HG03521 (cell line): ENCODE measurements at regions not wholly inside any gene's neighbourhood (a gene's known extent, or its start where the extent isn't known, plus 50 kb on each side); places are given as distances from the start of the nearest gene placed in this dataset.

Experiments used
- ATAC-seq: cut with Tn5 transposase; IDR thresholded peaks from one replicate; pipeline ENCODE4 v1.9.1; 2021; ENCODE audit warnings: mild to moderate bottlenecking, moderate library complexity; ENCODE audit not compliant: unreplicated experiment

- no peak for ATAC-seq
Measured at GRCh38 chr15:47177177-47177576, 540.1 kb upstream of the SEMA6D start.

GRCh38 chr15:47179988-47180387, 537.3 kb upstream of the SEMA6D start:
- no peak for ATAC-seq

- no peak for ATAC-seq
Measured at GRCh38 chr15:47182818-47183217, 534.5 kb upstream of the SEMA6D start.

- no peak for ATAC-seq
Measured at GRCh38 chr15:47184003-47184907, 533.0 kb upstream of the SEMA6D start.

GRCh38 chr15:47184908-47185801, 532.1 kb upstream of the SEMA6D start:
- no peak for ATAC-seq

GRCh38 chr15:47186075-47186474, 531.2 kb upstream of the SEMA6D start:
- ATAC-seq, result no peak

GRCh38 chr15:47188758-47189507, 528.4 kb upstream of the SEMA6D start:
- ATAC-seq, result no peak

GRCh38 chr15:47194718-47195117, 522.6 kb upstream of the SEMA6D start:
- no peak for ATAC-seq

GRCh38 chr15:47196048-47196447, 521.3 kb upstream of the SEMA6D start:
- ATAC-seq, result peak; percentile 93

- no peak for ATAC-seq
Measured at GRCh38 chr15:47203993-47204392, 513.3 kb upstream of the SEMA6D start.

- ATAC-seq, result no peak
Measured at GRCh38 chr15:47206358-47206978, 510.8 kb upstream of the SEMA6D start.

- ATAC-seq, result no peak
Measured at GRCh38 chr15:47209591-47209990, 507.7 kb upstream of the SEMA6D start.

- ATAC-seq, result no peak
Measured at GRCh38 chr15:47212222-47213010, 504.9 kb upstream of the SEMA6D start.

GRCh38 chr15:47213883-47214282, 503.4 kb upstream of the SEMA6D start:
- ATAC-seq, result no peak

GRCh38 chr15:47218295-47218694, 499.0 kb upstream of the SEMA6D start:
- ATAC-seq, result no peak

GRCh38 chr15:47244361-47244760, 472.9 kb upstream of the SEMA6D start:
- no peak for ATAC-seq

GRCh38 chr15:47246317-47246716, 471.0 kb upstream of the SEMA6D start:
- no peak for ATAC-seq

- no peak for ATAC-seq
Measured at GRCh38 chr15:47258521-47258920, 458.8 kb upstream of the SEMA6D start.

GRCh38 chr15:47265686-47266085, 451.6 kb upstream of the SEMA6D start:
- ATAC-seq, result no peak

GRCh38 chr15:47266566-47266965, 450.7 kb upstream of the SEMA6D start:
- ATAC-seq, result no peak
